GM12873 (cell line): ENCODE measurements at regions not wholly inside any gene's neighbourhood (a gene's known extent, or its start where the extent isn't known, plus 50 kb on each side); places are given as distances from the start of the nearest gene placed in this dataset.

ENCODE experiments used
- TF ChIP-seq, protein P1 (sequence below): IDR thresholded peaks from 2 replicates; pipeline ENCODE4 v1.5.1; 2012; ENCODE audit warnings: low read depth, mild to moderate bottlenecking, moderate library complexity, low read length, control low read depth; ENCODE audit not compliant: insufficient read depth; ENCODE audit errors: missing control alignments

DNA sequence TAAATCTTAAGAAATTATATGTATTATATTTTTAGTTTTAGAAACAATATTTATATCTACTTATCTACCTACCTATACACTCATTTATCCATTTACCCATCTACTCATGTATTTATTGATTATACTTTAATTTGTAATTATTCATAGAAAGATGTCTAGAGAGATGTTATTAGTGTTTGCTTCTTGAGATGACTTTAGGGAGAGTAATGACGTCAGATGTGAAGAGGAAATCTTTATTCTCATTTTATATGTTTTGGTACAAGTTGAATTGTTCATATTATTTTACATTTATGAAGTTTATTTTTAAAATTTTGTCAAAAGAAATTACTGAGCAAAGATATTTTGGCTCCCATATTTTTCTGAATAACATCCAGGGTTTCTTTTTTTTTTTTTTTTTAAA is 271.3 kb upstream of the SLC8A1 start:
- TF ChIP-seq, protein P1, sequence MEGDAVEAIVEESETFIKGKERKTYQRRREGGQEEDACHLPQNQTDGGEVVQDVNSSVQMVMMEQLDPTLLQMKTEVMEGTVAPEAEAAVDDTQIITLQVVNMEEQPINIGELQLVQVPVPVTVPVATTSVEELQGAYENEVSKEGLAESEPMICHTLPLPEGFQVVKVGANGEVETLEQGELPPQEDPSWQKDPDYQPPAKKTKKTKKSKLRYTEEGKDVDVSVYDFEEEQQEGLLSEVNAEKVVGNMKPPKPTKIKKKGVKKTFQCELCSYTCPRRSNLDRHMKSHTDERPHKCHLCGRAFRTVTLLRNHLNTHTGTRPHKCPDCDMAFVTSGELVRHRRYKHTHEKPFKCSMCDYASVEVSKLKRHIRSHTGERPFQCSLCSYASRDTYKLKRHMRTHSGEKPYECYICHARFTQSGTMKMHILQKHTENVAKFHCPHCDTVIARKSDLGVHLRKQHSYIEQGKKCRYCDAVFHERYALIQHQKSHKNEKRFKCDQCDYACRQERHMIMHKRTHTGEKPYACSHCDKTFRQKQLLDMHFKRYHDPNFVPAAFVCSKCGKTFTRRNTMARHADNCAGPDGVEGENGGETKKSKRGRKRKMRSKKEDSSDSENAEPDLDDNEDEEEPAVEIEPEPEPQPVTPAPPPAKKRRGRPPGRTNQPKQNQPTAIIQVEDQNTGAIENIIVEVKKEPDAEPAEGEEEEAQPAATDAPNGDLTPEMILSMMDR: no peak

DNA sequence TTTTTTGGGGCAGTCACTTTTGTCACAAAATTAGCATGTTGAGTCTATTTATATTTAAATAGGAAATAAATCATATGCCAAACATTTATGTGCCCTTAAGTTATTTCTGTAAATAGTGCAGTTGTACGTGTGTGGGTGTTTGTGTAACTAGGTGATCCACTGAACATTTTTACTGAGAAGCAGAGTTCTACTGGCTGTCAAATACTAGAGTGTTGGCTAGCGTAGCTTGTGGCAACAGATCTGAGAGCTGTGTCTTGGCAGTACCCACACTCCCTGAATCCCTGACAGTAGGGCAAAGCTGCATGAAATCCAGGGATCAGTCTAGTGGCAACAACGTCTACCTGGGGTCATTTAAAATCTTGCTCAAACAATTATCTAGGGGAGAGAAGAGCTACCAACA is 273.1 kb upstream of the SLC8A1 start:
- TF ChIP-seq, protein P1: no peak

DNA sequence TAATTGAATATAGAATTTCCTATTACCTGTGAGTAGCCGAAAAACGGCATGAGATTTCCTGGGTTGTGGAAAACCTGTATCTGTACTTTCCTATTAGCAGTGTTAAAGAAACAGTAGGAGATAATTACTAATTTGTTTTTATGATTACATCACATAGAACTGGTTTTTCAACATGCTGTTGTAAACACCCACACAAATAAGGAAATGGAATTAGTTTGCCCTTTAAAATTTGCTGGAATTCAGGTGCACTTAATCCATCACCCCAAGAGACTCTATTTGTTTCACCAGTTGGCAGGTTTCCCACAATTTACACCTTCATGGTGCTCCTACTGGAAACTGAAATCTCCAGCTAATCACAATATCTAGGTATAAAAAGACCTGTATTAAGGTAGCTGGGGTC is 274.1 kb upstream of the SLC8A1 start:
- TF ChIP-seq, protein P1: no peak

DNA sequence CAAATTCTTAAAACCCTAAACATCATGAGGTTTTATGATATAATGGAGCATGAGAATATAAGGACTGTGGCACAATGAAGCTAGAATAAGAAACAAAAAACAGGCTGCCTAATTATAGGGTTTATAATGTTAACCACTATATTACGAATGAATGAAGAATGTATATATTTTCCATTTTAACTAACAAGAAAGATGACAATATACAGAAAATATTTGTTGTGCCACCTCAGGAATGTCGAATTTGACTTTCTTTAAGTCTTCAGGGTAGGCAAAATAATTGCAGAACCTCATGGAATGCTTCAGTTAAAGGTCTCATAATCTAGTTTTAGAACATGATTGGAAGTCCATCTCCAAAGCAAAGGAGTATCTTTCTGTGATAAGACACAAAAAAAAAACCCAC is 282.9 kb upstream of the SLC8A1 start:
- TF ChIP-seq, protein P1: no peak

DNA sequence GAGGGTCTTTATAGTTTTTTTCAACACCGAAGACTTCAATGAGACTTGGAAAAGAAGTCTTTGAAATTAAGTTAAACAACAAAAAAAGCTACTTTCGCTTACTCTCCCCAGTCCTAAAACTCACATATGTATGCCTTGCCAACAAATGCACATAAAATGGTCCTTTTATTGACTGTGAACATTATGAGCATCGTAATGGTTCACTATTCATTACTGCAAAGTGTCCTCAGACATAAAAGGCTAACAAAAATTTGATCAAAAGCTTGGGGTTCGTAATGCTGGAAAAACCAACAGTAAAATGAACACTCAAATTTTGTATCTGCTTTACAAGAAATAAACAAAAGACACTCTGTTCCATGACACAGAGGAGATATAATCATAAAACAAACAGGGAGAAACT is 285.3 kb upstream of the SLC8A1 start:
- TF ChIP-seq, protein P1: no peak

DNA sequence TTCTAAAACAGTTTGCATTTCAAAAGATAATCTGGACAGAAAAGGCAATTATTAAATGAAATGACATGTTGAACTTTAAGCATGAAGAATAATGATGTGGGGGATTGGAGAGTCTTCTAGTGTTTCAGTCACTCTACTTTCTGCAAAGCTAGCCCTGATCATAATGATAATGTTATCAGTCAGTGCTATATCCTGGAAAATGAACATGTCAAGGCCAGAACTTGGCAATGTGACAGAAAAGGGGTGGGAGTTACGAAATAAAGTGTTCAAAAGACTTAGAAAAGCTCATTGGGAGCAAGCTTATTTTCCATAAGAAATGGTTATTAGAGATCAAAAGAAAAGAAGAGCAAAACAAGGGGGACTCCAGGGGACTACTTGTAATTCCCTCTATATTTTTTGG is 288.5 kb upstream of the SLC8A1 start:
- TF ChIP-seq, protein P1: no peak

DNA sequence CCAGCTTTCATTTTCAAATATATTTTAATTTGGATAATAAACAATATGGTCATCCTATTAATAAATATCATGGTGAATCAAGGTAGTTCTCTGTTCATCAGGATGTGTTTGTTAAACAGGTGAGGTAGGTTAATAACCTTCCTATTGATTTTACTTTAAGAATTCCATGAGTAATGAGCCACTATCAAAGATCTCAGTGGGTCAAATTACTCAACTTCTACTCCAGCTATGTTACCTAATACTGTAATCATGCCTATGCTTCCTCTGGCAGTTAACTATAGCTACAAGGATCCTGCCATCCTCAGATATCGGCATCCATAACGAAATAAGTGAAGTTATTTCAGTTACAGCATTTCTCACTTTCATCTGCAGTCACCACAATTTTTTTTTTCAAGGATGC is 289.6 kb upstream of the SLC8A1 start:
- TF ChIP-seq, protein P1: no peak
